HepG2 (cell line): ENCODE measurements at regions not wholly inside any gene's neighbourhood (a gene's known extent, or its start where the extent isn't known, plus 50 kb on each side); places are given as distances from the start of the nearest gene placed in this dataset.

Experiments
- ATAC-seq: fragments of 200-7000 bp; cut with Tn5 transposase; 3 replicates; pipeline ENCODE4 v1.9.1; 2020; ENCODE audit warnings: mild to moderate bottlenecking, moderate library complexity
- BruUV-seq: library from RNA; stranded (reverse); fragments of 400-500 nt; replicated peaks from 2 replicates; lab custom pipeline; 2021; lab: Mats Ljungman, UMichigan
- CTCF ChIA-PET: fragments of 300-600 bp; formaldehyde crosslinking; extraction: SDS; loops from one replicate; lab custom pipeline; 2021; ENCODE audit warnings: low total read pairs, inconsistent platforms, low intra/inter-chr PET ratio; lab: Yijun Ruan, JAX
- POLR2A ChIA-PET: fragments of 350-600 bp; sonication (Branson Sonifier 250); formaldehyde crosslinking; loops from one replicate; lab custom pipeline; 2020; ENCODE audit warnings: antibody characterized with exemption, inconsistent platforms; lab: Yijun Ruan, JAX
- DNase-seq: peaks from one replicate; pipeline ENCODE4 v3.0.0-alpha.2; 2015; ENCODE audit warnings: low spot score
- FAIRE-seq: peaks from 3 replicates; lab custom pipeline; 2011; peaks lifted over from hg19 to GRCh38; lab: Jason Lieb, UNC
- H2AFZ ChIP-seq: one replicate; pipeline ENCODE4 v1.6.1; 2011; ENCODE audit warnings: low read length, inconsistent platforms
- H3K27ac ChIP-seq: fragments of 300-600 bp; 3 replicates; pipeline ENCODE4 v1.8.0; 2011; ENCODE audit warnings: mixed run types, mild to moderate bottlenecking, mixed read lengths, low read length, inconsistent platforms; ENCODE audit not compliant: insufficient read depth; ENCODE audit errors: extremely low read length
- H3K27me3 ChIP-seq, 2 experiments: fragments of 200-600 bp in 1 of 2; 2 replicates in 1 of 2; 3 replicates in 1 of 2; pipeline versions ENCODE4 v1.6.0 to v1.8.0; 2011; ENCODE audit warnings: low read length in 2 of 2, mild to moderate bottlenecking in 2 of 2, moderate library complexity in 2 of 2, inconsistent platforms in 1 of 2; ENCODE audit not compliant: insufficient read depth in 2 of 2, control insufficient read depth in 1 of 2
- H3K36me3 ChIP-seq, 2 experiments: fragments of 200-600 bp in 1 of 2; replicated peaks in 1 of 2; 2 replicates in 1 of 2; 3 replicates in 1 of 2; pipeline versions ENCODE4 v1.5.1 to v1.8.0; 2011; ENCODE audit warnings: low read length in 2 of 2, inconsistent platforms in 1 of 2; ENCODE audit not compliant: insufficient read depth in 2 of 2, control insufficient read depth in 1 of 2
- H3K4me1 ChIP-seq: 2 replicates; pipeline ENCODE4 v1.5.1; 2012; ENCODE audit warnings: low read length, inconsistent platforms; ENCODE audit not compliant: insufficient read depth
- H3K4me2 ChIP-seq: 2 replicates; pipeline ENCODE4 v1.6.0; 2011; ENCODE audit warnings: low read depth, low read length, inconsistent platforms
- H3K4me3 ChIP-seq, 3 experiments: fragments of 200-600 bp in 1 of 3; sonication (generic), shearing (Covaris generic) in 1 of 3; replicated peaks in 1 of 3; 2 replicates each; pipeline ENCODE4 v1.5.1; 2011 to 2016; ENCODE audit warnings: low read length in 3 of 3, inconsistent platforms in 2 of 3, low read depth in 2 of 3, mild to moderate bottlenecking in 2 of 3, control low read depth in 1 of 3, mixed read lengths in 1 of 3; ENCODE audit not compliant: insufficient read depth in 1 of 3
- H3K79me2 ChIP-seq: one replicate; pipeline ENCODE4 v1.6.1; 2011; ENCODE audit warnings: low read length, inconsistent platforms; ENCODE audit not compliant: insufficient read depth
- H3K9ac ChIP-seq: 2 replicates; pipeline ENCODE4 v1.6.0; 2011; ENCODE audit warnings: mild to moderate bottlenecking, low read depth, low read length, inconsistent platforms; ENCODE audit not compliant: insufficient read depth
- H3K9me3 ChIP-seq: 2 replicates; pipeline ENCODE4 v1.5.1; 2012; ENCODE audit warnings: mild to moderate bottlenecking, low read length
- H4K20me1 ChIP-seq: 2 replicates; pipeline ENCODE4 v1.6.0; 2011; ENCODE audit warnings: inconsistent platforms, mild to moderate bottlenecking, low read length, moderate library complexity; ENCODE audit not compliant: insufficient read depth
- ARNT ChIP-seq: fragments of 450-650 bp; IDR thresholded peaks from 2 replicates; pipeline ENCODE4 v1.6.1; 2017
- DNMT1 ChIP-seq: sonication (generic); formaldehyde crosslinking; IDR thresholded peaks from 2 replicates; pipeline ENCODE4 v1.5.1; 2020; ENCODE audit warnings: mild to moderate bottlenecking, missing genetic modification reagents
- KAT2B ChIP-seq: fragments of 150-350 bp; IDR thresholded peaks from 2 replicates; pipeline ENCODE4 v1.6.1; 2014; ENCODE audit warnings: low read depth, low read length, borderline replicate concordance
- MAFG ChIP-seq: sonication (generic); formaldehyde crosslinking; IDR thresholded peaks from 2 replicates; pipeline ENCODE4 v1.5.1; 2020; ENCODE audit warnings: mild to moderate bottlenecking, missing genetic modification reagents
- MIXL1 ChIP-seq: IDR thresholded peaks from 2 replicates; pipeline ENCODE4 v1.6.1; 2016
- NFIC ChIP-seq: IDR thresholded peaks from 2 replicates; pipeline ENCODE4 v1.6.1; 2012; ENCODE audit warnings: mild to moderate bottlenecking, low read length, inconsistent platforms
- NR2C2 ChIP-seq: sonication (generic); formaldehyde crosslinking; IDR thresholded peaks from 2 replicates; pipeline ENCODE4 v1.4.0; 2020; ENCODE audit warnings: missing genetic modification reagents, mild to moderate bottlenecking, moderate library complexity, borderline replicate concordance
- RFX5 ChIP-seq: IDR thresholded peaks from 2 replicates; pipeline ENCODE4 v1.6.1; 2011; ENCODE audit warnings: low read depth, low read length, improper control_type of control experiment
- SOX13 ChIP-seq, 3 experiments: fragments of 450-650 bp in 1 of 3; sonication (generic) in 1 of 3; formaldehyde crosslinking in 1 of 3; IDR thresholded peaks in 2 of 3; conservative IDR thresholded peaks in 1 of 3; 2 replicates each; pipeline versions ENCODE4 v1.5.0 to v1.6.1; 2016 to 2020; ENCODE audit warnings: antibody characterized with exemption in 1 of 3, mild to moderate bottlenecking in 1 of 3, missing compliant biosample characterization in 1 of 3, missing genetic modification reagents in 1 of 3, moderate library complexity in 1 of 3
- THYN1 ChIP-seq: sonication (generic); formaldehyde crosslinking; IDR thresholded peaks from 2 replicates; pipeline ENCODE4 v1.8.1; 2023; ENCODE audit warnings: low read depth, mild to moderate bottlenecking, moderate library complexity, missing genetic modification reagents, borderline replicate concordance
- ZC3H13 ChIP-seq: sonication (generic); formaldehyde crosslinking; IDR thresholded peaks from 2 replicates; pipeline ENCODE4 v1.8.1; 2023; ENCODE audit warnings: mild to moderate bottlenecking, missing genetic modification reagents, moderate library complexity
- ZNF674 ChIP-seq: sonication (generic); formaldehyde crosslinking; IDR thresholded peaks from 2 replicates; pipeline ENCODE4 v1.5.0; 2020; ENCODE audit warnings: low read depth, mild to moderate bottlenecking, missing genetic modification reagents
- in situ Hi-C: cut with HindIII; loops from 2 replicates; pipeline ENCODE4 v1.10.0; 2017; ENCODE audit warnings: low pct_unique_long_range_greater_than_20kb; ENCODE audit not compliant: extremely low pct_ligation_motif_present
- intact Hi-C: fragments of 100-400 bp; cut with micrococcal nuclease; formaldehyde crosslinking; loops from one replicate; pipeline ENCODE4 v1.10.0; 2022; ENCODE audit not compliant: unreplicated experiment
- TF ChIP-seq, protein P1 (sequence below): sonication (generic); formaldehyde crosslinking; IDR thresholded peaks from 2 replicates; pipeline ENCODE4 v1.5.1; 2020; ENCODE audit warnings: missing genetic modification reagents, mild to moderate bottlenecking, borderline replicate concordance
- TF ChIP-seq, protein P2 (sequence below): sonication (generic); formaldehyde crosslinking; IDR thresholded peaks from 2 replicates; pipeline ENCODE4 v1.4.0; 2020; ENCODE audit warnings: mild to moderate bottlenecking, low read depth, missing genetic modification reagents
- TF ChIP-seq, protein P3 (sequence below): sonication (generic); formaldehyde crosslinking; IDR thresholded peaks from 2 replicates; pipeline ENCODE4 v1.4.0; 2020; ENCODE audit warnings: missing genetic modification reagents, borderline replicate concordance

DNA sequence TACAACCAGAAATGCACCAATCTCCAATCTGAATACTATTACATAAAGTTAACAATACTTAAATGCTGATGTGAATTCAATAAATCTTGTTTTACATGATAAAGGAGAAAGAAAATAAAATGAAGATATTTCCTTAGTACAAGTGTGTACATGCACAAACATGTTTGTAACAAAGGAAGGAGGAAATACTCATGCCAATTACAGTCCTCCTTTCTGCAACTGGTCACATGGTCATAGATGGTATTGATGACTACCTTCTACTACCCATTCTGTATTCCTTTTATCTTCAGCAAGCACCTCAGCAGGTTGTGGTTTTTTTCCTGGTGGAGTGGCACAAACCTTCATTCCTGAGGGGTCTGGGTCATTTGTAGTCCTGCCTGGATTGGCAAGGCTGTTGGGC is 214.2 kb upstream of the GUCY1A2 start:
- no peaks in the 10 kb centered on the region for H4K20me1 ChIP-seq
- in situ Hi-C loops, result no loop called here

DNA sequence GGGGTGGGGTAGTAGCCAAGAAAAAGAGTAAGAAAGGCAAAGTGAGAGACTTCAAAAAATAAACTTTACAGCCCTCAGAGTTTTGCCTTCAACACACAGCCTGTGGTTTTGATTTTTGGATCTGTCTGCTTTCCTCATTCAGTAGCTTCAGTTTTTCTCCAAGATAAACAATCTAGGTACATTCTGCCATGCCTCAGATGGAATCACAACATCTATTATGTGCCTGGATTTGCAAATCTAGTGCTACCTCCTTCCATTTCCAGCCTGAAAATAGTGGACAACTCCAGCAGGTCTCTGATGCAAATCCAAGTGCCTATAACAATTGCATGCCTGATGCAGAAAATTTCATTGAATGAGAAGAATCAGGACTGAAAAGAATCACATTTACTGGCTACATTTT is 206.6 kb upstream of the GUCY1A2 start:
- no TSS peak for BruUV-seq
- Histone ChIP-seq H3K27me3 (no peaks in the 10 kb centered on the region), H3K9ac (no peak overlapping the region), H3K4me1 (no peaks in the 10 kb centered on the region), H3K36me3 (no peaks in the 10 kb centered on the region), H3K4me2 (no peak overlapping the region), H2AFZ (no peak overlapping the region), H4K20me1 (no peaks in the 10 kb centered on the region), H3K79me2 (no peaks in the 10 kb centered on the region), H3K4me3 (no peak overlapping the region), H3K9me3 (no peaks in the 10 kb centered on the region), H3K27ac (no peak overlapping the region)
- FAIRE-seq (no peak), ATAC-seq (no peak), DNase-seq (no peak)
- intact Hi-C loops, result no loop called here
- in situ Hi-C loops, result no loop called here
- POLR2A ChIA-PET, result no interaction called here
- CTCF ChIA-PET, result no interaction called here
- TF ChIP-seq KAT2B (no peak), RFX5 (no peak), NFIC (no peak), DNMT1 (CRISPR knock-in tag) (no peak), ZNF674 (CRISPR knock-in tag) (no peak), ARNT (no peak), MIXL1 (CRISPR knock-in tag) (no peak)
- TF ChIP-seq, protein P1, sequence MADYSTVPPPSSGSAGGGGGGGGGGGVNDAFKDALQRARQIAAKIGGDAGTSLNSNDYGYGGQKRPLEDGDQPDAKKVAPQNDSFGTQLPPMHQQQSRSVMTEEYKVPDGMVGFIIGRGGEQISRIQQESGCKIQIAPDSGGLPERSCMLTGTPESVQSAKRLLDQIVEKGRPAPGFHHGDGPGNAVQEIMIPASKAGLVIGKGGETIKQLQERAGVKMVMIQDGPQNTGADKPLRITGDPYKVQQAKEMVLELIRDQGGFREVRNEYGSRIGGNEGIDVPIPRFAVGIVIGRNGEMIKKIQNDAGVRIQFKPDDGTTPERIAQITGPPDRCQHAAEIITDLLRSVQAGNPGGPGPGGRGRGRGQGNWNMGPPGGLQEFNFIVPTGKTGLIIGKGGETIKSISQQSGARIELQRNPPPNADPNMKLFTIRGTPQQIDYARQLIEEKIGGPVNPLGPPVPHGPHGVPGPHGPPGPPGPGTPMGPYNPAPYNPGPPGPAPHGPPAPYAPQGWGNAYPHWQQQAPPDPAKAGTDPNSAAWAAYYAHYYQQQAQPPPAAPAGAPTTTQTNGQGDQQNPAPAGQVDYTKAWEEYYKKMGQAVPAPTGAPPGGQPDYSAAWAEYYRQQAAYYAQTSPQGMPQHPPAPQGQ, result no peak
- TF ChIP-seq, protein P2, sequence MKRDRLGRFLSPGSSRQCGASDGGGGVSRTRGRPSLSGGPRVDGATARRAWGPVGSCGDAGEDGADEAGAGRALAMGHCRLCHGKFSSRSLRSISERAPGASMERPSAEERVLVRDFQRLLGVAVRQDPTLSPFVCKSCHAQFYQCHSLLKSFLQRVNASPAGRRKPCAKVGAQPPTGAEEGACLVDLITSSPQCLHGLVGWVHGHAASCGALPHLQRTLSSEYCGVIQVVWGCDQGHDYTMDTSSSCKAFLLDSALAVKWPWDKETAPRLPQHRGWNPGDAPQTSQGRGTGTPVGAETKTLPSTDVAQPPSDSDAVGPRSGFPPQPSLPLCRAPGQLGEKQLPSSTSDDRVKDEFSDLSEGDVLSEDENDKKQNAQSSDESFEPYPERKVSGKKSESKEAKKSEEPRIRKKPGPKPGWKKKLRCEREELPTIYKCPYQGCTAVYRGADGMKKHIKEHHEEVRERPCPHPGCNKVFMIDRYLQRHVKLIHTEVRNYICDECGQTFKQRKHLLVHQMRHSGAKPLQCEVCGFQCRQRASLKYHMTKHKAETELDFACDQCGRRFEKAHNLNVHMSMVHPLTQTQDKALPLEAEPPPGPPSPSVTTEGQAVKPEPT (CRISPR knock-in tag), result no peak
- TF ChIP-seq, protein P3, sequence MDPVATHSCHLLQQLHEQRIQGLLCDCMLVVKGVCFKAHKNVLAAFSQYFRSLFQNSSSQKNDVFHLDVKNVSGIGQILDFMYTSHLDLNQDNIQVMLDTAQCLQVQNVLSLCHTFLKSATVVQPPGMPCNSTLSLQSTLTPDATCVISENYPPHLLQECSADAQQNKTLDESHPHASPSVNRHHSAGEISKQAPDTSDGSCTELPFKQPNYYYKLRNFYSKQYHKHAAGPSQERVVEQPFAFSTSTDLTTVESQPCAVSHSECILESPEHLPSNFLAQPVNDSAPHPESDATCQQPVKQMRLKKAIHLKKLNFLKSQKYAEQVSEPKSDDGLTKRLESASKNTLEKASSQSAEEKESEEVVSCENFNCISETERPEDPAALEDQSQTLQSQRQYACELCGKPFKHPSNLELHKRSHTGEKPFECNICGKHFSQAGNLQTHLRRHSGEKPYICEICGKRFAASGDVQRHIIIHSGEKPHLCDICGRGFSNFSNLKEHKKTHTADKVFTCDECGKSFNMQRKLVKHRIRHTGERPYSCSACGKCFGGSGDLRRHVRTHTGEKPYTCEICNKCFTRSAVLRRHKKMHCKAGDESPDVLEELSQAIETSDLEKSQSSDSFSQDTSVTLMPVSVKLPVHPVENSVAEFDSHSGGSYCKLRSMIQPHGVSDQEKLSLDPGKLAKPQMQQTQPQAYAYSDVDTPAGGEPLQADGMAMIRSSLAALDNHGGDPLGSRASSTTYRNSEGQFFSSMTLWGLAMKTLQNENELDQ (CRISPR knock-in tag), result no peak

More for the DNA sequence above, 214.2 kb upstream of the GUCY1A2 start:
- H3K36me3 ChIP-seq, result no peaks in the 10 kb centered on the region
- H3K9me3 ChIP-seq, result no peaks in the 10 kb centered on the region
- no peak overlapping the region for H2AFZ ChIP-seq
- BruUV-seq, result no TSS peak
- H3K79me2 ChIP-seq, result no peaks in the 10 kb centered on the region
- FAIRE-seq, result no peak
- no peak overlapping the region for H3K9ac ChIP-seq
- H3K4me1 ChIP-seq, result peaks cover 9% of the 10 kb centered on the region
- intact Hi-C loops, result no loop called here
- H3K27me3 ChIP-seq, result no peaks in the 10 kb centered on the region
- H3K4me2 ChIP-seq, result no peak overlapping the region
- H3K4me3 ChIP-seq, result no peak overlapping the region
- no peak for DNase-seq
- CTCF ChIA-PET, result no interaction called here
- H3K27ac ChIP-seq, result no peak overlapping the region
- TF ChIP-seq THYN1, result no peak
- TF ChIP-seq NR2C2 (CRISPR knock-in tag), result no peak
- no peak for TF ChIP-seq MAFG (CRISPR knock-in tag)
- TF ChIP-seq ZC3H13 (CRISPR knock-in tag), result no peak
- no peak for TF ChIP-seq SOX13 (IDR thresholded peaks at IDR 0.05)
- TF ChIP-seq SOX13 (CRISPR knock-in tag; conservative IDR thresholded peaks at IDR 0.05 in 1 of 2, IDR thresholded peaks at IDR 0.05 in 1 of 2), result no peak
- POLR2A ChIA-PET, result no interaction called here
- ATAC-seq, result no peak
